Forelimb muscle (tissue), 1 donor: ENCODE measurements at regions not wholly inside any gene's neighbourhood (a gene's known extent, or its start where the extent isn't known, plus 50 kb on each side); places are given as distances from the start of the nearest gene placed in this dataset.

Source experiments
- DNase-seq: peaks from one replicate; pipeline ENCODE4 v3.0.0-alpha.2; 2013; ENCODE audit warnings: low read depth

GRCh38 chr3:76063019-76063418, 277.7 kb upstream of the ZNF717 start:
- DNase-seq = no peak

DNA sequence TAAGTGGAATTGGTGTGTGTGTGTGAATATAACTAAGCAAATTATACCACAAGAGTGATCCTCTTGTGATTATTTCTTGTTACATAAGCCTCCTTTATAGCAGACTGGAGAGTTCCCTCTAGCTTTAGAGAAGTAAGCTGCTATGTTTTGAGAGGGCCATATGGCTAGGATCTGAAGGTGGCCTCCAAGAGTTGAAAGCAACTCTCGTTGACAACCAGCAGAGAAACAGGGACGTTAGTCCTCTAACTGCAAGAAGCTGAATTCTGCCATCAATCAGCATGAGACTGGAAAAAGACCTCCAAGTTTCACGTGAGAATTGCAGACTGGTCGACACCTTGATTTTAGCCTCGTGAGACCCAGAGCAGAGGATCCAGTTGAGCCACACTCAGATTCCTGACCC, 278.5 kb upstream of the ZNF717 start:
- no peak for DNase-seq

DNA sequence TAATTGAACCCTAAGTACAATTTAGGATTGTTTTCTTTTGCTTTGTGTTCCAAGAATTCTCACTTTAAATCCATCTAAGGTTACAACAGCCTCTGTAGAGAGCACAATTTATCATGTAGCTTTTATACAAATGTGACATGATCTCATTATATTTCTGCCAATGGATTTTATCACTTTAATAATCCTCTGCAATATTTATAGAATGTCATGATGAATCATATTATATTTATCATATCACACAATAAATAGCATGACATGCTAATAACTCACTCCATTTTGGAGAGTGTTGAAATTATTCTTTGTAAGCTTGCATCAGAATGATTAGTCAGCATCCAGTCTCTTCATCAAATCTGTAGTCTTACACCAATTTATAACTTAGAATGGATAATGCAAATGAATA, 280.6 kb upstream of the ZNF717 start:
- DNase-seq = no peak

DNA sequence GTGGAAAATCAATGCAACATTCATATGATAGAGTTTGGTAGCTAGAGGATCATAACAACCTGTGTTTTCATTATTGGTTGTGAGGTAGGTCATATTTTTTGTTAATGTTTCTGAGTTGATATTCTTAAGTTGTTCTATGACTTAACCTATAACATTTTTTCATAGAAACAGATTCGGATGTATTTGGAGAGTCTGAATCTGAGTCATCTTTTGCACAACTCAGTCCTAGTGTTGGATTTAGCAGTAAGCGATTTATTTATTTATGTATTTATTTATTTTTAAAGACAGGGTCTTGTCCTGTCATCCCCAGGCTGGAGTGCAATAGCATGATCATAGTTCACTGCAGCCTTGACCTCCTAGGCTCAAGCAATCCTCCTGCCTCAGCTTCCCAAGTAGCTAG, 292.8 kb upstream of the ZNF717 start:
- DNase-seq = no peak

- no peak for DNase-seq
Observed at GRCh38 chr3:76083992-76084391, 298.6 kb upstream of the ZNF717 start.

DNA sequence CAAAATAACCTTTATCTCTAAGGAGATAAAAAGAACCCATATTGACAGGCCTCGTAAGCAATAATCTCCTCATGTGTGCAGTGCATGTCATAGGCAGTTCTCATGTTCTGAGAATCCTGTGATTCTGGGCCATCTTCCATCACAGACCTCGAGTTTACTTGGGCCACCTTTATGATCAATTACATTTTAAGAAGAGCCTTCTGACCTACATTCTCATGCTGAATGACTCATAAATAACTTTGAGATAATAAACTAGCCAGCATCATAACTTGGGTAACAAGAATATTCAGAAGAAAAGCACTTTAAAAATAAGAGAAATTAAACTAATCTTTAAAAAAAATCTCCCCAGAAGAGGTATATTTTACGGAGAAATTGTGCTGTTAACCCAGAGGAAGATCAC, 310.7 kb upstream of the ZNF717 start:
- no peak for DNase-seq

DNA sequence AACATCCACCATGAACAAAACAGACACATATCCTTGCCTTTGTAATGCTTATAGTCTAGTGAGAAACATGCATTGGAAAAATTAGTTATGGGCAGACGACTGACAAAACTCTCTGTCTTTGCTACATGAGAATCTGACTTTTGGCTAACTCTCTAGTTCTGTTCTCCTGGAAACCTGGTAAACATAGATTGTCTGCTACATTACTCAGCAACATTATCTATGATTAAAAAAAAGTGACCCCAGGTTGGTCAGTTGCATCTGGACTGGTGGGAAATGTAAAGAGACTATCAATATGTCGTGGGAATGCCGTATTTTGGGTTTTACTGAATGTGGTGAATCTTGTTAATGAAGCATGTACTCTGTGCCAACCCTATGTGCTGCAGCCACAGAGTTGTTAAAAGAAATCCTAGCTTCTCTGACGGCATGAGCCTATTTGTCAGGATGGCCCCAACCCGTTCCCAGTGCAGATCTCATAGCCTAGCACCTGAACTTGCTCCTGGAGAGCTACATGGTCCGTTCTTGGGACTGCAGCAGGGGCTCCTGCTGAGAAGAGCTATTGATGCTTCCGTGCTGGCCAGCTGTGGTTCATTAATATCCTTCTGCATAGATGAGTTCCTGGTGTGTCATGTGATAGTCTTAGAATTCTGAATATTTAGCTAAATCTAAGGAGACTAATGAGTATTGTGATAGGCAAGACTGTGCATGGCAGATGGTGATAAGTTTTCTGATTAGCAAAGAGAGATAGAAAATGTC, 311.7 kb upstream of the ZNF717 start:
- DNase-seq = no peak

- DNase-seq = no peak
Observed at GRCh38 chr3:76097589-76097969, 312.2 kb upstream of the ZNF717 start.

DNA sequence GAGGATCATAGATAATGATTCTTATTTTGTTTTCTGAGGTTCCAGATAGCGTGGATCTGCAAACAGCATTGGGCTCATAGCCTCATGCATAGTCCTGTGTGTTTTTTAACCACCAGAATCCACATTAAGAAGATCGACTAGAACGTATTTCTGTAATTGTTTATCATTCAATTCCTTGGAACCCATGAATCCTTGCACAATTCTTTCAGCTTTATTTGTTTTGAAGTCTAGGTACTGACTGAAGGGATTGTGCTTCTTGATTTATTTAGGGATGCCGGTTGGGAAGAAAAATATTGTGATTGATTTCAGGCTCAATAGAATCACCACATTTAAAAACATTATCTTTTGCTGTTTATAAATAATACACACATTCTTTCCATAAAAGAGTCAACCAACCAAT, 314.6 kb upstream of the ZNF717 start:
- DNase-seq = no peak

DNA sequence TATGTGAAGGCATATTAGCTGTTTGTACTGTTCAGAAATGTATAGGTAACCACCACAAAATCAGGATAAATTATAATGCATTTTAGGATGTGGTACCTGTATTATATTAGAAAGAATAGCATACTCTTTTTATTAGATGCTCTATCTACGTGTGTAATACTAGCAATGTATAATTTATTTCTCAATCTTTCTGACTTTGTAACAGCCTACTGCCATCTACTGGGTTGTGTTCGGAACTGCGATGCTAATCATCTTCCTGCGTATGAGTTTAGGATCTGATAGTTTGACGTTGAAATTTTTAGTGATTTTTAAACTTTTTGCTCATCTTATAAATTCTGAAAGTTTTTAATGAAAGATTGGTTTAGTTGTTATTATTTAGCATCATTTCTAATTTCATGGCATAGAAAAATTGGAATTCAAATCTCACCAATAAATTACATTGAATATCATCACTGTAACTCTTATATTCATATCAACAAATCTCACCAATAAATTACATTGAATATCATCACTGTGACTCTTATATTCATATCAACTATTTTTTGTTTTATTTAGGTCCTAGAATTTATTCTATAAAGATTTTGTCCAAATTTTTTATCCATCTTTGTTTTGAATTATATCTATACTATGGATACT, 322.7 kb upstream of the ZNF717 start:
- no peak for DNase-seq

DNA sequence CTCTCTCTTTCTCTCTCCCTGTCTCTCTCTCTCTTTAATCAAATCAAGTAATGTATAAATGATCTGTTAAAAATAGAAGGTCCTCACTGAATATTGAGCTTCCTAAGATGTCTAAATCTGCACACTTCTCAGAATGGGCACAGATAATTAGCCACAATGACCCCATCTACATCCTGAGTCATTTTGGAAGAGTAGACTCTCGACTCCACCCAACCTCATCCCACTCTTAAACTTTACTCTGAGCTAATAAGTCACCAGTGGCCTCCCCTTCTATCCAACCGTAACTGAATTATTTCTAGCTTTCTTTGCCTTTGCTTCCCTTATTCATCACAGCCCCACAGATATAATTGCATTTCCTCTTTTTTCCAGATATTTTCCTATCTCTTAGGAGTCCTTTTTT, 326.5 kb upstream of the ZNF717 start:
- no peak for DNase-seq

DNA sequence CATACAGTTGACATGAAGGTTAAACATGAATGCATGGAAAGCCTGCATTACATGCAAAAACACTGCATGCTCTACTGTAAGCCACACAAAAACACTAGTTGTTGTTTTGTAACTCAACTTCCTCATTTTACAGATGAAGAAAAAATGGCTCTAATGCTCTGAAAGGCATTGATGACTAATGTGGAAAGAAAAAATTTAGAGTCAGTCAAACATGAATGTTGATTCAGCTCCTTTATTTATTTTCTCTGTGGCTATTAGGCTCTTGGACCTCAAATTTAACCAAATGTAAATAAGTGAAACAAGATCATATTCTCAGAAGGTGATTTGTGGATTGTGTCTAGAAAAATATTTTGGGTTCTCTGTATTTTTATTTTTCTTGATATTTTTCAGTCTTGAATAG, 336.7 kb upstream of the ZNF717 start:
- DNase-seq = no peak

DNA sequence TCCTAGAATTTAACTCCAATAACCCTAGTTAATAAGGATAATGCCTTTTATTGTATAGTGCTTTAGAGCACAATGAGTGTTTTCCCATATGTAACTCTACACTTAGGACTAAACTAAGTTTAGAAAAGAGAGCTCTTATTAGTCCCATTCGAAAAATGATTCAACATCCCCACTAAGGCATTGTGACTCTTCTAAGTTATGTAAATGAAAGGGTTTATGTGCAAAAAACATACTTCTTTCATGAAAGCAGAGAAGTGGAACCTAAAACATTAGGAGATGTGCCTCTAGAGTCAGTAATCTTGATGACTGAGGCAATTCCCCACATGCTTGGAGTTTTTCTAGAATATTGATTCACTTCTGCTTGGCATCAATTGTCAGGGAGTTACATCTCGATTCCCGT, 344.1 kb upstream of the ZNF717 start:
- DNase-seq = no peak

GRCh38 chr3:76131396-76132153, 346.2 kb upstream of the ZNF717 start:
- no peak for DNase-seq

DNA sequence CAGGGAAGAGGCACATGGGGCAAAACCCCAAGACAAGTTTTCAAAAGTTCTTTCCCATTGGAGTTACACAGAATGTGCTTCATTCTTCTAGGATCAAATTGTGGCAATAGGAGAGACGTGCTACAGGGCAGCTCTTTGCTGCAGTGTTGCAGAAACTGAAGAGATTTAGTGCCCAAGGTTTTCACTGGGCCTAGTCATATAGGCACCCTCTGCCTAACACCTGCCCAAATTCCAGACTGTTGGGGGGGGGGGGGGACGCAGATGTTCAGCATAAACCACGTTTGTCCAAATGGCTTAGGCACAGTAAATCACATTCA, 346.8 kb upstream of the ZNF717 start:
- no peak for DNase-seq

DNA sequence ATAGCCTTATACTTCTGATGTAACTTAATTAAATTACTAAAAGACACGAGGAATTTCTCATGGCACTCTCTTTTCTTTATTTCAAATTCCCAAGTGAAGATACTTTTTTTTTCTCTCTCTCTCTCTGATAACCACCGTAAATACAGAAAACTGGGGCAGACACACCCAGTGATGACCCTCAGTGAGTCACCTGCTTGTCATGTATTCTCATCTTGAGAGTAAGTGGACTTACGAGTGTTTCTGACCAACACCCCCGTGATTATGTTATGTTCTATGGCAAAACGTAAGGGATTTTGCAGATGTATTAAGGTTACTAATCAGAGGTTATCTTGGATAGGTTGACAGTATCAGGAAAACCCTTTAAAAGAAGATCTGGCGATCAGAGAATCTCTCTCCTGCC, 348.8 kb upstream of the ZNF717 start:
- DNase-seq = no peak

- DNase-seq = no peak
Observed at GRCh38 chr3:76138921-76139320, 353.6 kb upstream of the ZNF717 start.

DNA sequence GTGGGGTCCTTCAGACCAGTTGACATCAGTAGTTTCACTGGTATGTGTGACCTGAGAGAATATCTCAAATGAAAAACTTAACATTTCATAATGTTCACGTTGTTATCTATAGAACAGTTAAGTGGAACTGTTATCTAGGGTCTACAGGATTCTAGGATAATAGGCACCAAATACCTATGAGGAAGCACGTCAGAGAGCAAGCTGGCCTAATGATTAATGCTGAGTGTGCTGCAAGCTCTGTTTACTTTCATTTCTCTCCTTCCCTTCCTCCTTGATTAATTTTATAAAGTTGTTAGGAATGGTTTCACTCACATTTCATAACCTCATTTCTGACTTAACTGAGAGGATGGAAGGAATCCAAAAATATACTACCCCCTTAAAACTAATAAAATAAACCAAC, 362.5 kb upstream of the ZNF717 start:
- no peak for DNase-seq

GRCh38 chr3:76152028-76152427, 366.7 kb upstream of the ZNF717 start:
- no peak for DNase-seq

DNA sequence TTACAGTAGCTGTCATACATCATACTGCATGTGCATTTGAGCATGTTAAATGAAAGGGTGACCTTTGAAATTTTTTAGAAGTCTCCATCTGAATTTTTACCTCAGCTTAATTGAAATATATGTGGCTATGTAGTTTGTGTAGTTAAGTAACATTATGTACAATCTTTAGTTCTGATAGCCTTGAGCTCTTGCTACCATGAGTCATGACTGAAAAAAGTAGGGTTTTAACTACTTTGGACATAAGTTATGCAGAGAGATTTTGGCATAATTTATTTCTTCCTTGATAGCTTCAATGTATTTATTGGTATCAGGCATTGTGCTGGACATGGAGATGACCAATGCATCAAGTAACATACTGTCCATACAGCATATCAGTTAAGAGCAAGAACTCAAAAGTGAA, 376.5 kb upstream of the ZNF717 start:
- DNase-seq = no peak

GRCh38 chr3:76171647-76172046, 386.3 kb upstream of the ZNF717 start:
- DNase-seq = no peak

- no peak for DNase-seq
Observed at GRCh38 chr3:76177610-76178009, 392.3 kb upstream of the ZNF717 start.

- DNase-seq = no peak
Observed at GRCh38 chr3:76178412-76178811, 393.1 kb upstream of the ZNF717 start.
